ENCODE measurements at regions not wholly inside any gene's neighbourhood (a gene's known extent, or its start where the extent isn't known, plus 50 kb on each side); places are given as distances from the start of the nearest gene placed in this dataset.

- Histone ChIP-seq H4K20me1 (ENCODE audit: low read depth, low read length) (no peaks in the 10 kb centered on the region), H3K36me3 (ENCODE audit: low read length) (no peaks in the 10 kb centered on the region), H3K4me3 (ENCODE audit: insufficient read depth, low read length, poor library complexity, severe bottlenecking) (no peak overlapping the region), H2AFZ (ENCODE audit: low read depth, low read length, severe bottlenecking) (no peak overlapping the region), H3K9me2 (replicated peaks; ENCODE audit: insufficient read depth, low read length) (no peaks in the 10 kb centered on the region), H3K27ac (ENCODE audit: low read depth, low read length) (no peak overlapping the region), H3K9me3 (ENCODE audit: insufficient read depth, low read length) (no peaks in the 10 kb centered on the region), H3K79me2 (ENCODE audit: insufficient read depth, low read length) (no peaks in the 10 kb centered on the region), H3K4me2 (ENCODE audit: low read depth, low read length, poor library complexity, severe bottlenecking) (no peak overlapping the region), H3K9ac (ENCODE audit: low read length) (no peak overlapping the region), H3K27me3 (ENCODE audit: low read length) (no peaks in the 10 kb centered on the region), H3F3A (ENCODE audit: insufficient read depth) (no peaks in the 10 kb centered on the region)
- TF ChIP-seq EZH2phosphoT487 (conservative IDR thresholded peaks at IDR 0.05; ENCODE audit: low read length) = no peak
- no peak for TF ChIP-seq CTCF (IDR thresholded peaks at IDR 0.05; ENCODE audit: insufficient read depth, low read length, poor library complexity, severe bottlenecking)
These were observed 660.3 kb upstream of the WWC1 start for GRCh38 chr5:167631191-167631590.

GRCh38 chr5:167633114-167633513, 658.3 kb upstream of the WWC1 start:
- H3K4me3 ChIP-seq (ENCODE audit: insufficient read depth, low read length, poor library complexity, severe bottlenecking) = no peak overlapping the region
- H4K20me1 ChIP-seq (ENCODE audit: low read depth, low read length) = no peaks in the 10 kb centered on the region
- H3K4me2 ChIP-seq (ENCODE audit: low read depth, low read length, poor library complexity, severe bottlenecking) = no peak overlapping the region
- no peak overlapping the region for H2AFZ ChIP-seq (ENCODE audit: low read depth, low read length, severe bottlenecking)
- no peaks in the 10 kb centered on the region for H3K27me3 ChIP-seq (ENCODE audit: low read length)
- H3K36me3 ChIP-seq (ENCODE audit: low read length) = no peaks in the 10 kb centered on the region
- H3K79me2 ChIP-seq (ENCODE audit: insufficient read depth, low read length) = no peaks in the 10 kb centered on the region
- TF ChIP-seq EZH2phosphoT487 (conservative IDR thresholded peaks at IDR 0.05; ENCODE audit: low read length) (no peak), CTCF (IDR thresholded peaks at IDR 0.05; ENCODE audit: insufficient read depth, low read length, poor library complexity, severe bottlenecking) (no peak)
- no peaks in the 10 kb centered on the region for H3K9me3 ChIP-seq (ENCODE audit: insufficient read depth, low read length)
- H3K9ac ChIP-seq (ENCODE audit: low read length) = no peak overlapping the region
- no peaks in the 10 kb centered on the region for H3F3A ChIP-seq (ENCODE audit: insufficient read depth)
- no peak overlapping the region for H3K27ac ChIP-seq (ENCODE audit: low read depth, low read length)
- no peaks in the 10 kb centered on the region for H3K9me2 ChIP-seq (replicated peaks; ENCODE audit: insufficient read depth, low read length)

GRCh38 chr5:167633931-167634341, 657.5 kb upstream of the WWC1 start:
- Histone ChIP-seq H3K27me3 (ENCODE audit: low read length) (no peaks in the 10 kb centered on the region), H3K9me2 (replicated peaks; ENCODE audit: insufficient read depth, low read length) (no peaks in the 10 kb centered on the region), H3K27ac (ENCODE audit: low read depth, low read length) (no peak overlapping the region), H3K36me3 (ENCODE audit: low read length) (no peaks in the 10 kb centered on the region), H3K9me3 (ENCODE audit: insufficient read depth, low read length) (no peaks in the 10 kb centered on the region), H3K79me2 (ENCODE audit: insufficient read depth, low read length) (no peaks in the 10 kb centered on the region), H3K4me2 (ENCODE audit: low read depth, low read length, poor library complexity, severe bottlenecking) (no peak overlapping the region), H3F3A (ENCODE audit: insufficient read depth) (no peaks in the 10 kb centered on the region), H3K9ac (ENCODE audit: low read length) (no peak overlapping the region), H4K20me1 (ENCODE audit: low read depth, low read length) (no peaks in the 10 kb centered on the region), H3K4me3 (ENCODE audit: insufficient read depth, low read length, poor library complexity, severe bottlenecking) (no peak overlapping the region), H2AFZ (ENCODE audit: low read depth, low read length, severe bottlenecking) (no peak overlapping the region)
- TF ChIP-seq EZH2phosphoT487 (conservative IDR thresholded peaks at IDR 0.05; ENCODE audit: low read length) (no peak), CTCF (IDR thresholded peaks at IDR 0.05; ENCODE audit: insufficient read depth, low read length, poor library complexity, severe bottlenecking) (no peak)

All from SU-DHL-6 (cell line).